ENCODE measurements at regions not wholly inside any gene's neighbourhood (a gene's known extent, or its start where the extent isn't known, plus 50 kb on each side); places are given as distances from the start of the nearest gene placed in this dataset.

DNA sequence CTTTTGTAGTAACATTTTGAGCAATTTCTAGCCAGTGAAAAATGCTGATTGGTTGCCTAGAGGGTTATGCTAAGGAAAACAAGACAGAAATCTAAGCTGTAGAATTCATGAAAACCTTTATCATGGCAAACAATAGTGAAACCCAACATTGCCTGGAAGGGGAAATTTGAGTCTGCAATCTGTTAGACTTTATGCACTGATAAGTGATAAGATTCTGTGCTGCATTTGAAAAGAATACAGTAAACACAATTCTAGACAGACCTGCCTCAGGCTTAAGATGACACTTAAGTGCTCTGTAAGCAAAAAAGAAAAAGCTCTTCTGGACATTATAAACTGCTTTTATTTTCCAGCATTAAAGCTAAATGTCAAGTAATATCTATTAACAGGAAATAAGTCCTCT is 519.3 kb downstream of the ISL1 start:
- DNase-seq (ENCODE audit: extremely low read depth, low read depth, low spot score) = no peak

DNA sequence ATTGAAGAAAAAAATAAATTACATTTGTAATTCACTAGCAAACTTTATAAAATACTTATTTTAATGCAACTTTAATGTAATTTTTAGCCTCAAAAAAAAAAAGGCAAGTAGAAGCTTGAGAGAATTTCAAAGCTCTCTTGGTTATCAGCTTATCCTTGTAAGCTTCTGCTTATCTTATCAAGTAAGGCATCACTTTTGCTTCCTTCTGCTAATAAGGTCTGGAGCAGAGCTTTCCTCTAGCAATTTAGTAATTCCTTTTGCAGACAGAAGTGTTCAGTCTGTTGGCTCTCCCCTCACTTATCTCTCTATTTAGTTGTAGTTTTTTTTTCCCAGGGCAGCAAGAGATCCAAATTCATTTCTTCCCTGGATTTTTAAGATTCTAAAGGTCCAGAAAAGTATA is 525.0 kb downstream of the ISL1 start:
- no peak for DNase-seq (ENCODE audit: extremely low read depth, low read depth, low spot score)

- no peak for DNase-seq (ENCODE audit: extremely low read depth, low read depth, low spot score)
Measured at GRCh38 chr5:51944500-51945125, 561.4 kb downstream of the ISL1 start.

DNA sequence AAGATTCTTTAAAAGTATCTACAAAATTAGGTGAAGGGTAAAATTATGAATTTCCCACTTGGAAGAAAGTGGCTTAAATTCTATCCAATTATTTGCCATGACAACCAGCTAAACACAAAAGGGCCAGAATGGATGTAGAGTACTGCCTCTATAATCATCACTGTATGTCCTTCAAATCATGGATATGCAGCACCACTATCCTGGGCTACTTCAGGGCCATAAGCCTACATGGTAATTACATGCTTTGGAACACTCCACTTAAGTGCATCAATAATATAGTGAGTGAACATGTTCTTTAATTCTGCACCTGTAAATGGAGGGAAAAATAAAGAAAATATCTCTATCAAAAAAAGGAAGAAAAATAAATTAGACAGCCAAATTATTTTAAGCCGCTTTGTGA is 575.2 kb downstream of the ISL1 start:
- DNase-seq (ENCODE audit: extremely low read depth, low read depth, low spot score) = no peak

GRCh38 chr5:51960617-51961121 is 577.4 kb downstream of the ISL1 start:
- no peak for DNase-seq (ENCODE audit: extremely low read depth, low read depth, low spot score)

DNA sequence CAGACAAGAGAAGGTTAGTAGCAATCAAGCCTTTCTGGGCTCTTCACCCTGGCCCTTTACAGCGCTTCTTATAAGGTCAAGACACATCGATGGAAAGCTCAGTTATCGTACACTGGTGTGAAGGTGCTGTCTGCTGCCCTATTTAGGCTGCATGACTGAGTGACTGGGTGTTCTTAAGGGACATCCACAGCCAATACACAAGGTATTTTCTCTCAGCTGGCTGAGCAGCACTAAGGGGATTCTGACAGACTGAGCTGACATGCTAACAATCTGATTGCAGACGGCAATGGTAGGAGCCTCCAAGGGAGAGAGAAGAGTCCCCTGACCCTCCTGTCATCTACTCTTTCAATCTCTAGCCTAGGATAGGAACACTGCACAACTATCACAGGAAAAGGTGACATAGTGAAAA is 577.9 kb downstream of the ISL1 start:
- DNase-seq (ENCODE audit: extremely low read depth, low read depth, low spot score) = no peak

DNA sequence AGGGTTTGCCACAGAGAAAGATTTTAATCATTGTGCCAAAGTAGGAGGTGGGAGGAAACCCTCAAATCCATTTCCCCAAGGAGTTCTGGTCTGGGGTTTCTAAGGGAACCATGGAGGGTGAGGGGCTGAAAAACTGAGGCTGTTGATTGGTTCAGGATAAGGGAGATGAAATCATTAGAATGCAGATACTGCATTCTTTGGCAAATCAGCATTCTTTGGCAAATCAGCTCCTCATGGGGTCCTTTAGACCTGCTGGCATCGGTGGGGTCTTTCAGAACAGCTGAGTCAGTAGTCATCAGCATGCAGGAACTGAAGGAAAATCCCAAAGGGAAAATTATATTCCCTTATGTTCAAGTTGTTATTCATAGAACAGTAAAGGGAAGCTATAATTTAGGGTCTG is 585.5 kb downstream of the ISL1 start:
- DNase-seq (ENCODE audit: extremely low read depth, low read depth, low spot score) = no peak

- no peak for DNase-seq (ENCODE audit: extremely low read depth, low read depth, low spot score)
Measured at GRCh38 chr5:51974834-51975233, 591.6 kb downstream of the ISL1 start.

GRCh38 chr5:51977014-51977413 is 593.8 kb downstream of the ISL1 start:
- no peak for DNase-seq (ENCODE audit: extremely low read depth, low read depth, low spot score)

DNA sequence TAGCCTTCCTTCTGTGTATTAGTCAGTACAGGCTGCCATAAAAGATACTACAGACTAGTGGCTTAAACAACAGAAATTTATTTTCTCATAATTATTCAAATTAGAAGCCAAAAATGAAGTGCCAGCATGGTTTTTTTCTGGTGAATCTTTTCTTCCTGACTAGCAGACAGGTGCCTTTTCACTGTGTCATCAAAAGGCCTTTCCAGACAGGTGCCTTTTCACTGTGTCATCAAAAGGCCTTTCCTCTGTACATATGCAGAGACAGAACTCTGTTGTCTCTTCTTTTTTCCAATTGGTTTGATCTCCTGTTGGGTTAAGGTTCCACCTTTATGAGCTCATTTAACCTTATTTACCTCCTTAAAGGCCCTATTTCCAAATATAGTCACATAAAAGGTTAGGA is 599.9 kb downstream of the ISL1 start:
- no peak for DNase-seq (ENCODE audit: extremely low read depth, low read depth, low spot score)

DNA sequence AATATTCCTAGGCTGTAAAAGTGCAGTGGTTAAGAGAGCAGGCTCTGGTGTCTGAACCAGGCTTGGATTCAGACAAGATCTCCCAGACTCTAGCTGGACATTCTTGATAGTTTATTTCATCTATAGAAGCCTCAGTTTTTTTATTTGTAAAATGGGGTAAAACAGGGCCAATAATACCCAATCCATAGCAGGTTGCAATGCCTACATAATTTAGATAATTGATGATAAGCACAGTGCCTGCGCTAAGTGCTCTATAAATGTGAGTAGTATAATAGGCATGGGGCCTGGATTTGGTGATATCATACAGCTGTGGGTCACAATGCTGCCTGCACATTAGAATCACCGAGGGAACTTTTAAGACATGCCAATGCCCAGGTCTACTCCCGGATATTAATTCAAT is 603.5 kb downstream of the ISL1 start:
- no peak for DNase-seq (ENCODE audit: extremely low read depth, low read depth, low spot score)

GRCh38 chr5:51987239-51987638 is 604.0 kb downstream of the ISL1 start:
- DNase-seq (ENCODE audit: extremely low read depth, low read depth, low spot score) = no peak

DNA sequence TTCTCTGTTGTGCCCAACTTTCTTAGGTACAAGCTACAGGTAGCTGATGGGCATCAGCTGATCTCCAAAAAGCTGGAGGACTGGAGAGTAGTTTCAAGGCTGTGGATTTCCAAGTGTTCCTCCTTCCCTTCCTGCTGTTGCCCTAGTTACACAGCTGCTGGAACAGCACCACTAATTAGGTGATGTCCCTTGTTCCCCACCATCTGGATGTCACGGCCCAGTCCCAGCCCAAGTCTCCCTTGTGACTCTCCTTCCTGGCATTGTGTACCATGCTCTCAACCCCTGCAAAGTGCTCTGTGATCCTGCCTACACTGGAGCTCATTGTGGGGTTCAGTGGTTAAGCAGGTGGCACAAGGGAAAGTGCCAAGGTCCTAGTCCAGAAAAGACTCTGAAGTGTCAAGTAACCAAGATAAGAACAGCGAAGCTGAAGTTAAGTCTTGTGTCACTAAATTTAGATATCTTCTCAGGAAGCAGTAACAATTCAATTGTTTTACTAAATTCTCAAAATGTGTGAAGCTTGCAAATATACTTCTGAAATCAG is 604.5 kb downstream of the ISL1 start:
- DNase-seq (ENCODE audit: extremely low read depth, low read depth, low spot score) = no peak

- no peak for DNase-seq (ENCODE audit: extremely low read depth, low read depth, low spot score)
Measured at GRCh38 chr5:51988634-51989033, 605.4 kb downstream of the ISL1 start.

GRCh38 chr5:51990241-51990640 is 607.0 kb downstream of the ISL1 start:
- no peak for DNase-seq (ENCODE audit: extremely low read depth, low read depth, low spot score)

- no peak for DNase-seq (ENCODE audit: extremely low read depth, low read depth, low spot score)
Measured at GRCh38 chr5:51990661-51991180, 607.5 kb downstream of the ISL1 start.

- DNase-seq (ENCODE audit: extremely low read depth, low read depth, low spot score) = no peak
Measured at GRCh38 chr5:51991940-51992339, 608.7 kb downstream of the ISL1 start.

DNA sequence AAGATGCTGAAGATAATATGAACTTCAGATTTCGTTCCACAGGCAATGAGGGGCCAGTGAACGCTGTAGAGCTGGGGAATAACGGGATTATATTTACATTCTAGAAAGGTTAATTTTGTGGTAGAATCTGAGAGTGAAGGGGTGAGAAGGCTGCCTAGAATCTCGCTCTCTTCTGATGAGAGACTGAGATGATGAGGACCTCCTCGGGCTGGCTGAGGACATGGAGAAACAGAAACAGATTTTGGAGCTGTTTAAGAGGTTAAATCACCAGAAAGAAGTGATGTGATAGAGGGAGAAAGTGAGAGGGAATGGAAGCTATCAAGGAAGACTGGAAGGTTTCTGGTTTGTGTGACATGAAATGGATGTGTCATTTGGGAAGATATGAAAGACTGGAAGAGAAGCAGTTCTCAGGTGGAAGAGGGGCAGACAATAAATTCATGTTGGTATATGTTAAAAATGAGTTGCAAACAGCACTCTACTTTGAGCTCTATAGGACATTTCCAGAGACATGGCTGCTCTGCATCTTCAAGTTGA is 612.6 kb downstream of the ISL1 start:
- no peak for DNase-seq (ENCODE audit: extremely low read depth, low read depth, low spot score)

DNA sequence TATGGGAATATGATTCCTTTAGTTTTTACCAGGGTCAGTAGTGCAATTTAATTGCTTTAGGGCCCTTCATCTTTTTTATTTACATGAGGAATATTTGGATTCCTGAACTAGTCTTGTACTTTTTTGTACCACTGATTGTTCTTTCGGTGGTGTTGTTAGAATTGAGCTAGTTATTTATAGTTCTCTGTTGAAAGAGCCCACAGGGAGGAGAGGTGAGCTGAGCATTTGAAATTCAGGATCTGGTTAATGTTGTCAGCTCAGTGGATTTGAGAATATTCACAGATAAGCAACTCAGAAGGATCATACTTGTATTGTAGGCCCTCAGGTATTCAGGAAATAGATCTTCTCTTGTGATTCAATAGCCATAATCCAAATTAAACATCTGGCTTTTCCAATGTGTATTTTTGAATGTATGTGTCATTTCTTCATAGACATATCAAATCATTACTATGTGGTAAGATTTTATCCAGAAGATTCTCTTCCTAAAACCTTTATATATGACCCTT is 613.2 kb downstream of the ISL1 start:
- DNase-seq (ENCODE audit: extremely low read depth, low read depth, low spot score) = no peak

DNA sequence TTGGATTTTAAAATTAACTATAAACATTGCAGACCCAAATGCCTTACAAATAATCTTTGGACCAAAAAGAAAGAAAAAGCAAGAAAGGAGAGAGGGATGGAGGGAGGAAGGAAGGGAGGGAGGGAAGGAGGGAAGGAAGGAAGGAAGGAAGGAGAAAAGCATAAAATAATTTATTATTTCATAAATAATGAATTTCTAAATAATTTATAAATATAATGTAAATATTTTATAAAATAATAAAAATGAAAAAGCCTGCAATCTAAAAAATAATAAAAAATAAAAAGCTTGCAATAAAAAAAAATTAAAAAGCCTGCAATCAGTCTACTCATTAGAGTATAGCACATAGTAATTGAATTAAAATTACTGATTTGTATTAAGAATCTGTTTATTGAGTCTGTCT is 614.3 kb downstream of the ISL1 start:
- DNase-seq (ENCODE audit: extremely low read depth, low read depth, low spot score) = no peak

DNA sequence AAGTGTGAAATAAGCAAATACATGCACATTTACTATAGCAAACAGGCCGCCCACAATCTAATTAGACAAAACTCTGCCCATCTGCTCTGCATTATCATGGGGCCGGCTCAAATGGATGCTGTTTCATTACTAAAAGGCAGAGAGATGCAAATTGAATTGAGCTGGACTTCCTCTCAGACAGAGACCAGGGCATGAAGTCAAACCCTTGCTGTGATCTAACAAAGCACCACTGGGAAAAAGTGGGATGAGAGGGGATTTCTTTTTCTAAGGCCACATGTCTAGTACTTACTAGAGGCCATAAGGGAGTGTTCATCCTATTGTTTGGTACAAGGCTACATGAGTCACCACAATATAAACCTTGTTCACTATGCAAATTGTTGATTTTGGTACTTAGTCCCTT is 614.7 kb downstream of the ISL1 start:
- DNase-seq (ENCODE audit: extremely low read depth, low read depth, low spot score) = no peak

GRCh38 chr5:52007230-52007858 is 624.1 kb downstream of the ISL1 start:
- DNase-seq (ENCODE audit: extremely low read depth, low read depth, low spot score) = peak; percentile 9
